Panc1 (cell line): ENCODE measurements at regions not wholly inside any gene's neighbourhood (a gene's known extent, or its start where the extent isn't known, plus 50 kb on each side); places are given as distances from the start of the nearest gene placed in this dataset.

Experiments
- POLR2AphosphoS5 ChIP-seq: IDR thresholded peaks from 2 replicates; pipeline ENCODE4 v1.6.1; 2012; ENCODE audit warnings: mild to moderate bottlenecking, low read depth, low read length, moderate library complexity
- REST ChIP-seq, 2 experiments: IDR thresholded peaks; 2 replicates each; pipeline ENCODE4 v1.6.1; 2011 to 2012; ENCODE audit warnings: low read depth in 2 of 2, control low read depth in 1 of 2, low read length in 1 of 2, mild to moderate bottlenecking in 1 of 2, moderate library complexity in 1 of 2; ENCODE audit not compliant: insufficient read depth in 1 of 2
- SIN3A ChIP-seq: IDR thresholded peaks from 2 replicates; pipeline ENCODE4 v1.6.1; 2012; ENCODE audit warnings: low read depth, mild to moderate bottlenecking, low read length, moderate library complexity, borderline replicate concordance; ENCODE audit not compliant: insufficient read depth
- TCF7L2 ChIP-seq: IDR thresholded peaks from 2 replicates; pipeline ENCODE4 v1.6.1; 2011; ENCODE audit warnings: mild to moderate bottlenecking, low read depth, low read length, inconsistent platforms
- TF ChIP-seq, protein P1 (sequence below): fragments of 450-650 bp; IDR thresholded peaks from 2 replicates; pipeline ENCODE4 v1.5.1; 2017; ENCODE audit warnings: mild to moderate bottlenecking

DNA sequence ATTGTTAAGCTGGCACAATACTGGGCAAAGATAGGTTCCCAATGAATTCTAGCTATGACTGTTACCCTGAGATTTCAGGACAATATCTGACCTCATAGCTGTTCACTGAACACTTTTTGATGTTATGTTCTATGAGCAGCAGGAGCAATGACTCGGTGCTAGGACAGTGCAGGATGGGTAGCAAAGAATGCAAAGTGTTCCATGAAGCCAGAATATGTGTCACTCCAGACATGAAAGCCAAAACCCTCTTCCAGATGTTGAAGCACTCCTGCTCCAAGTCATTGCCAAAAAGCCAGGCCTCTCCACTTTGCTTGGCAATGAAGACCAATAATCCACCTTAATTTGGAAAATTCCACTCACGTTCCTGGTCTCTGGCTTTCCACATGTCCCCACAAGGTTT, 300.9 kb upstream of the CPEB2 start:
- TF ChIP-seq, protein P1, sequence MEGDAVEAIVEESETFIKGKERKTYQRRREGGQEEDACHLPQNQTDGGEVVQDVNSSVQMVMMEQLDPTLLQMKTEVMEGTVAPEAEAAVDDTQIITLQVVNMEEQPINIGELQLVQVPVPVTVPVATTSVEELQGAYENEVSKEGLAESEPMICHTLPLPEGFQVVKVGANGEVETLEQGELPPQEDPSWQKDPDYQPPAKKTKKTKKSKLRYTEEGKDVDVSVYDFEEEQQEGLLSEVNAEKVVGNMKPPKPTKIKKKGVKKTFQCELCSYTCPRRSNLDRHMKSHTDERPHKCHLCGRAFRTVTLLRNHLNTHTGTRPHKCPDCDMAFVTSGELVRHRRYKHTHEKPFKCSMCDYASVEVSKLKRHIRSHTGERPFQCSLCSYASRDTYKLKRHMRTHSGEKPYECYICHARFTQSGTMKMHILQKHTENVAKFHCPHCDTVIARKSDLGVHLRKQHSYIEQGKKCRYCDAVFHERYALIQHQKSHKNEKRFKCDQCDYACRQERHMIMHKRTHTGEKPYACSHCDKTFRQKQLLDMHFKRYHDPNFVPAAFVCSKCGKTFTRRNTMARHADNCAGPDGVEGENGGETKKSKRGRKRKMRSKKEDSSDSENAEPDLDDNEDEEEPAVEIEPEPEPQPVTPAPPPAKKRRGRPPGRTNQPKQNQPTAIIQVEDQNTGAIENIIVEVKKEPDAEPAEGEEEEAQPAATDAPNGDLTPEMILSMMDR, result no peak
- TF ChIP-seq POLR2AphosphoS5, result no peak
- no peak for TF ChIP-seq REST (IDR thresholded peaks at IDR 0.05; ENCODE audit: insufficient read depth in 1 of 2, low read depth in 2 of 2, low read length in 1 of 2)
- no peak for TF ChIP-seq TCF7L2
- TF ChIP-seq SIN3A, result no peak
